ENCODE measurements at regions not wholly inside any gene's neighbourhood (a gene's known extent, or its start where the extent isn't known, plus 50 kb on each side); places are given as distances from the start of the nearest gene placed in this dataset.

GRCh38 chr4:128379860-128380259 is 92.2 kb upstream of the PGRMC2 start:
- no peak for DNase-seq

DNA sequence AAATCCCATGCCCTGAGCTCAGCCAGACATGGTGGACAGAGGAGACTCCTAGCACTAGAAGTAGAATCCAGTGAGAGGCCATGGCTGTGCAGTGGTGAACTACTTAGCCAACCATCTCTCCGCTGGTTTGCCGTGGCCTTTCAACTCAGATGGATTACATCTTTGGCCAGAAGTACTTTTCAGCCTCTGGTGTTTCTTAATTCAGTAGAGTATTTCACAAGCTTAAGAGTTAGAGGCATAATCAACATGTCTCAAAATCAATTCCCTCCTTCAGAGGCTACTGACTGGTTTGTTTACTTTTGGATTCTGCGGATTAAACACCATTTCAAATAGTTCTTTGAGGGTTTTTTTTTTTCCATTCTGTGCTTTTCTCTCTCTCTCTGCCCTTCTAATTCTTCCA is 91.1 kb upstream of the PGRMC2 start:
- no peak for DNase-seq

DNA sequence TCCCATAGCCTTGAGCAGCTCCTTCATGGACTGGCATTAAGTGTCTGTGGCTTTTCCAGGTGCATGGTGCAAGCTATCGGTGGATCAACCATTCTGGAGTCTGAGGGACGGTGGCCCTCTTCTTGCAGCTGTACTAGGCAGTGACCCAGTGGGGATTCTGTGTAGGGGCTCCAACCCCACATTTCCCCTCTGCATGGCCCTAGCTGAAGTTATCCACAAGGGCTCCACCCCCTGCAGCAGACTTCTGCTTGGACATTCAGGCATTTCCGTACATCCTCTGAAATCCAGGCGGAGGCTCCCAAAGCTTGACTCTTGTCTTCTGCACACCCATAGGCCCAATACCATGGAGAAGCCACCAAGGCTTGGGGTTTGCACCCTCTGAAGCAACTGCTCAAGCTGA is 89.3 kb upstream of the PGRMC2 start:
- DNase-seq = no peak

DNA sequence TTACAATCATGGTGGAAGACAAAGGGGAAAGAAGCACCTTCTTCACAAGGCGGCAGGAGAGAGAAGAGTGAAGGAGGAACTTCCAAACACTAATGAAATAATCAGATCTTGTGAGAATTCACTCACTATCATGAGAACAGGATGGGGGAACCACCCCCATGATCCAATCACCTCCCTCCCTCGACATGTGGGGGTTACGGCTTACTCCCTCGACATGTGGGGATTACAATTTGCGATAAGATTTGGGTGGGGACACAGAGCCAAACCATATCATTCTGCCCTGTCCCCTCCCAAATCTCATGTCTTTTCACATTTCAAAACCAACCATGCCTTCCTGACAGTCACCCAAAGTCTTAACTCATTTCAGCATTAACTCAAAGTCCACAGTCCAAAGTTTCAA is 88.7 kb upstream of the PGRMC2 start:
- no peak for DNase-seq

DNA sequence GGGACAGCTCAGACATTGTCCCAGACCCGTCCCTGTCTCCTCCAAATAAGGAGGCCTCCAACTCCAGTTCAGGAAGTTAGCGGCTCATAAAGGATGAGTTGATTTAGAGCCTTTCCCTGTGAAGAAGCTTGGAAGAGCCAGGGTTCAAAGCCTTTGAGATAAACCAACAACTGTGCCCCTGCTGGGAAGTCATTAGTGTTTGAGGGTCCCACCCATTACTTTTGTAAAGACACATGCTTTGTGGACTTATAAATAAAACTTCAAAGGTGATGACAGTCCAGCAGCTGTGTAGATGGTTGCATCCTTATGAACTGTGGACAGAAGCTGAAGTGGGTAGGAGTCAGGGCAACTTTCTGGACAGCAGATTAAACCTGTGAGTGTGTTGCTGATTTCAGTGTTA is 86.0 kb upstream of the PGRMC2 start:
- DNase-seq = no peak

GRCh38 chr4:128371876-128372275 is 84.3 kb upstream of the PGRMC2 start:
- no peak for DNase-seq

GRCh38 chr4:128371001-128371777 is 83.6 kb upstream of the PGRMC2 start:
- no peak for DNase-seq

DNA sequence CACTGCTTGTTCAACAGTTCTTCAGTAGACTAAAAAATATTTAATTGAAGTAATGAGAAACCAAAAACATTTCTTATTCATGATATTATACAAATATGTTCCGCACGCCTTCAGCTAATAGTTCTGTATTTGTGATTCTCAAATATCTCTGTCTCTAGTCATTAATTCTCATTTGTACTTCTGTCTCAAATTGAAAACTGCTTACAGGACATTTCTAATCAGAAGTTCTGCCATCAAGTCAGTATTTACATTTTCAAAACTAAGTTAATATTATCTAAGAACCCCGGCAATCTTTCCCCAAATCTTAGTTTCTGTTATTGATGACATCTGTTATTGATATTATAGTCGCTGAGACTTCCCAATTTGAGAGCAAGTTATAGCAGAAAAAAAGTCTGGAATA is 78.6 kb upstream of the PGRMC2 start:
- no peak for DNase-seq

DNA sequence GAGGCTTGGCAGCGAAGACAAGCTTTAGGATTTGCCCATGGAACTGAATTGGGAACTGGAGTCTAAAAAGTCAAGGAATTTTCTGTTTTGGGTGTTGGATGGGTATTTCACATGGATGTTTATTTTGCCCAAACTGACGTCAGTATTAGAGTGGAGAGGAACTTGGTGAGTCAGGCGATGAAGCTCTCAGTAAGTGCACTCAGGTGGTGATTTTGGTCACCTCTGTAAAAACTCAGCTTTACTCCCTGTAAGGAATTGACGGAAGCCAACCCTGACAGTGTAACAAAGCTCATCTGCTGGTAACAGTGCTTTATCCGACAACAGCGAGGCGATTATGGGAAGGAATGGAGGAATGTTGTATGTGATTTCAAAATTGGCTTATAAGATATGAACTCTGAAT is 77.0 kb upstream of the PGRMC2 start:
- DNase-seq = no peak

DNA sequence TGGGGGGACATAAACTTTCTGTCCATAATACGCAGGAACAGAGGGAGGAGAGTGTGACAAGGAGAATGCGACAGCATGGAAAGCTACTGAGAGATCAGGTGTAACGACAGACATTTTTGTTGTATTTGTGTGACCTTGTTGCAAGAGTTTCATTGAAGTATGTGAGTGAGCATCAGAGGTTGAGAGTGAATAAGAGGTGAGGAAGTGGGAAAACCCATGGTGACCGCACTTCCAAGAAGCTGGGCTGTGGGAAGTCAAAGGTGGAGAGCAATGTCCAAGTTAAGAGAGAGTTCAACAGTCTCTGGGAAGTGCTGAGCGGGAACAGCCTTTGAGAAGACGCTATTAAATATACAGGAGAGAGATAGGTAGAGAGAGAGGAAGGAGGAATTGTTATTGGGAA is 76.4 kb upstream of the PGRMC2 start:
- no peak for DNase-seq

GRCh38 chr4:128362760-128363159 is 75.1 kb upstream of the PGRMC2 start:
- DNase-seq = no peak

DNA sequence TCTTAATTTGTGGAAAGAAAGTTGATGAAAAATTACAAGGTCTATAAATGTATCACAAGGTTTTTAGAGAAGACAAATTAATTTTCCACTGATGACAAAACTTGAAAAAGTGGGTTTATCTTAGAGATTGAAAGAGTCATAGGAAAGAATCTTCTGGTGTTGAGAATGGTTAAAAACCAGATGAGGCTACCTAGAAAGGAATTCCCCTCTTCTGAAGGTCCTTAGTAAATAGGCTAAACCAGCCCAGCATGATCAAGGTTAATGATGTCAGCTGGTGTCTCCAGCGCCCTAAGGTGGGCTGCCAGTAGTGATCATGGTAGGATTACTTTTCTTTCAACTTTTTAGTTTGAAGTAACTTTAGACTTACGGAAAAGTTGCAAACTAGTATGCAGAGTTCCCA is 71.8 kb upstream of the PGRMC2 start:
- DNase-seq = no peak

DNA sequence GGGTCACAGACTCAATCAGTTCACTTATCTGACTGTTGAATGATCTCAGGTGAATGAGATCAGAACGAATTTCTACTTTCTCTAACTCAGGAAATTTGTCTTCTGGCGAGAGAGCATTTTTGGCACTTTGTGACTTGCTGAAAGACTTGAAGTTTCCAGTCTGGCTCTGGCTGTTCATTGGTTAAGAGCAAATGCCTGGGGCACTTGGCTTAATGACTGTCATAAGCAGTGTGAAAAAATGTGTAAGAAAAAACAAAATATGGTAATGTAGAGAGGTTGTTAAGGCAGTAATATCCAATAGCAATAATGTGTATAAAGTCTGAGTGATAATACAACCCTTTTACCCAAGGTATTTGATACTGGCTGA is 71.3 kb upstream of the PGRMC2 start:
- no peak for DNase-seq

- no peak for DNase-seq
Measured at GRCh38 chr4:128358231-128358912, 70.8 kb upstream of the PGRMC2 start.

DNA sequence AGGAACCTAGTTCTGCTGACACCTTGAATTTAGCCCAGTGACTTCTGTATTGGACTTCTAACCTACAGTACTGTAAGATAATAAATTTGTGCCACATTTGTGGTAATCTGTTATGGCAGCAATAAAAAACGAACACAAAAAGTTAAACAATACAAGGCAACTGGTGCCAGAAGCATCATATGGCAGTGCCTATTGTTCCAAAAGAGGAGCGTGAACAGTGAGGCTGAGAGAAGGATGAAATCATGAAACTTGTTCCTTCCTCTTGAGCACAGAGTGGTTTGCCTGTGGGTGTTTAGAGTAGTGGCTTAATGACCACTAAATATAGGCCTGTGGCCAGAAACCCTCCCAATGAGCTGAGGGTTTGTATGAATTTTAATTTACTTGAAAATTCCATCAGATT is 69.7 kb upstream of the PGRMC2 start:
- DNase-seq = no peak

DNA sequence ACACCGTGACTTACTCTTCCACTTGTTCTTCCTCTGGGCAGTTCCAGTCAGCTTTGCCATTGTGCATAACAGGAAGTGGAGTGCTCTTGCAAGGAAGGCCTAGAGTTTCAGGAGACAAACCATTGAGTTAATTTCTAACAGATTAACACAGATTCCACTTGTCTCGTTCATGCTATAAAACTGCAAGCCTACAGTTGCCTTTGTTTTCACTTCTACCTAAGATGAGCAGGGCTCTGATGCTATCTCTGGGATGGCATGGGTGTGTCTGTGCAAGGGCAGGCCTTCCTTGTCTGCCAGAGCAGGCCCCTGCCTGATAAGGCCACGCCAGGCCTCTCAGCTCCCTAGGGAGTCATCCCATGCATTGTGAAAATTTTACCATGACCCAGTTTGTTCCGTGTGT is 67.7 kb upstream of the PGRMC2 start:
- no peak for DNase-seq

- no peak for DNase-seq
Measured at GRCh38 chr4:128354205-128354821, 66.7 kb upstream of the PGRMC2 start.

DNA sequence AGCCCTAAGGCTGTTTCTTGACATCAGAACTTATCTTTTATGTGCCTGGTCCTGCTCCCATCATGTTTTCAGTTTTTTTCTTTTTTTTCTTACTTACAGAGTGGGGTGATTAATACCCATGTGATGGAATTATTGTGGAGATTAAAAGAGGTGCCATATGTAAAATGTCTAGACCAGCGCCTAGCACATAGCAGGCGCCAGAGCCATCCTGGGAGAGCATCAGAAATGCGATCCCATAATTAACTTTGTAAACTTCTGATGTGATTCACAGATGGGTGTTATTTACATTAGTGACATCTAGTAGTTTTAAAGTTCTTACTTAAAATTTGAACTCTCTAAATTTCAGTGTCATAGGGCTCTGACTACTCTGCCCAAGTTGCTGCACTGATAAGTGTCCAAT is 66.2 kb upstream of the PGRMC2 start:
- DNase-seq = no peak

GRCh38 chr4:128351502-128351901 is 63.9 kb upstream of the PGRMC2 start:
- DNase-seq = no peak

GRCh38 chr4:128350449-128351045 is 62.9 kb upstream of the PGRMC2 start:
- no peak for DNase-seq

DNA sequence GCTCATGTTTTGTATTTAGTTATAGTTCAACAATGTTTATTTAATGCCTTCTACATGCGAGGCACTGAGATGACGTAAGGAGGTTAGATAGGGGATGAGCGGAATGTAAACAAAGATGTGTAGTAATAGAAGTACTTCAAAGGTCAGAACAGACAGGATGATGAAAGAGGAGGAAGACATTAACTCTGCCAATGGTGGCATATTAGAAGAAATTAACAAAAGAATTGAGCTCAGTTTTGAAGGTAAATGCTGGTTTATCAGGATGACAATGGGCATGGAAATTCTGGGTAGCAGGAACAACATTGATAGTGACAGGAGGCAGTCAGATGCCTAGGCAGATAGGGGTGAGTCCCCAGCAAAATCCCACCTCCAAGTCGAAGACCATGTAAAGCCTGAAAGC is 62.3 kb upstream of the PGRMC2 start:
- no peak for DNase-seq

DNA sequence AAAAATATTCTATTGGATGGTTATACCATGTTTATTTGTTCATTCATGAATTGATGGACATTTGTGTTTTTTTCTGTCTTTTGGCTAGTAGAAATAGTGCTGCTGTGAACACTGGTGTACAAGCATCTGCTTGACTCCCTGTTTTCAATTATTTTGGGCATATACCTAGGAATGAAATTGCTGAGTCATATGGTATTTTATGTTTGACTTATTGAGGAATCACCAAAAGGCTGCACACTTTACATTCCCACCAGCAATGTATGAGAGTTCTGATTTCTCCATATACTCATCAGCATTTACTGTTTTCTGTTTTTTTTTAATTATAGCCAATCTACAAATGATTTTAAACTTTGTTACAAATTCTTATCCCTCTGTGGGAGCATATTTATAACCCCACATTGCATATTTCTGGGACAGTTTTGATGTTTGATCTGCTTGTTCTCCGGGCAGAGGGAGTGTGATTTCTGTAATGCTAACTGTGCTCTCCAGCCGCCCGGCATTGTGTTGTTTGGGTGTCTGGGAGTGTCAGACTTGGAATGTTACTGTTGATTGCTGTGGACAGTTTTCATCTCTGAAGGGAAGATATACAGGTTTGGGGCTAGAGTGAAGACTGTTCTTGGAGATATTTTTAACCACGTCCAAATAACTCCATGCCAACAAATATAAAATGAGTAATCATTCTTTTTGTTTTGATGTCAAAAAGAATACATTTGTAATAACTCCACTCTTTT is 60.5 kb upstream of the PGRMC2 start:
- no peak for DNase-seq

DNA sequence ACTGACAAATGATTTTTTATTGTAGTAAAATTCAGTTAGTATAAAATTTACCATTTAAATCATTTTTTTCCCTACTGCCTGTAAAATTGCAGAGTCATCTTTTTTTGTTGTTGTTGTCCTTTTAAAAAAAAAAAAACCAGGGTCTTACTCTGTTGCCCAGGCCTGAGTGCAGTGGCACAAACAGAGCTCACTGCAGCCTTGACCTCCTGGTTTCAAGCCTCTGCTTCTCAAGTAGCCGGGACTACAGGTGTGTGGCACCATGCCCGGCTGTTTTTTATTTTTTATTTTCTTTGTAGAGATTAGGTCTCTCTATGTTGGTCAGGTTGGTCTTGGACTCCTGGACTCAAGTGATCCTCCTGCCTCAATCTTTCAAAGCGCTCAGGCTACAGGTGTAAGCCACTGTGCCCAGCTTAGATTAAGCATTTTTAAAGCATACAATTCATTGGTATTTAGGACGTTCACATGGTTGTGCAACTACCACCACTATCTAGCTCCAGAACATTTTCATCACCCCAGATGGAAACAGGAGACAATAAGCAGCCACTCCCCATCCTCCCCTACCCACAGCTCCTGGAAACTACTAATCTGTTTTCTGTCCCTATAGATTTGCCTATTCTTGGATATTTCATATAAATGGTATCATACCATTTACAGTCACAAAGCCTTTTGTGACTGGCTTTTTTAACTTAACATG is 59.7 kb upstream of the PGRMC2 start:
- DNase-seq = no peak
